ENCODE measurements at regions not wholly inside any gene's neighbourhood (a gene's known extent, or its start where the extent isn't known, plus 50 kb on each side); places are given as distances from the start of the nearest gene placed in this dataset.

GRCh38 chr13:111961236-111961635 is 105.7 kb upstream of the SOX1 start:
- no peak for TF ChIP-seq ESRRA (IDR thresholded peaks at IDR 0.05; ENCODE audit: borderline replicate concordance, low read length)
- TF ChIP-seq CTCF (IDR thresholded peaks at IDR 0.05): no peak
- no peak for TF ChIP-seq EP300 (IDR thresholded peaks at IDR 0.05)
- no peak for TF ChIP-seq BHLHE40 (IDR thresholded peaks at IDR 0.05; ENCODE audit: low read depth, low read length)
- no peak for TF ChIP-seq POLR2A (IDR thresholded peaks at IDR 0.05; ENCODE audit: low read length)
- no peak for TF ChIP-seq REST (IDR thresholded peaks at IDR 0.05)
- TF ChIP-seq E2F6 (IDR thresholded peaks at IDR 0.05; ENCODE audit: borderline replicate concordance, low read depth): no peak
- TF ChIP-seq CHD2 (IDR thresholded peaks at IDR 0.05; ENCODE audit: low read length, partially characterized antibody): no peak
- TF ChIP-seq JUNB (IDR thresholded peaks at IDR 0.05): no peak
- TF ChIP-seq KDM1A (IDR thresholded peaks at IDR 0.05; ENCODE audit: low read depth): no peak
- TF ChIP-seq CEBPB (IDR thresholded peaks at IDR 0.05): no peak
- no peak for TF ChIP-seq ELK1 (IDR thresholded peaks at IDR 0.05; ENCODE audit: low read depth, low read length)

Data from A549 (cell line).